RWPE2 (cell line): ENCODE measurements at regions not wholly inside any gene's neighbourhood (a gene's known extent, or its start where the extent isn't known, plus 50 kb on each side); places are given as distances from the start of the nearest gene placed in this dataset.

Source experiments
- ATAC-seq: fragments of 200-7000 bp; cut with Tn5 transposase; 3 replicates; pipeline ENCODE4 v1.9.1; 2021; ENCODE audit warnings: low read depth
- DNase-seq: peaks from one replicate; pipeline ENCODE4 v3.0.0-alpha.2; 2020; ENCODE audit warnings: low spot score
- H3K27ac ChIP-seq: fragments of 450-650 bp; 2 replicates; pipeline ENCODE4 v1.5.1; 2017; ENCODE audit warnings: mild to moderate bottlenecking; ENCODE audit not compliant: poor library complexity, severe bottlenecking
- H3K27me3 ChIP-seq: fragments of 250-450 bp; sonication (Bioruptor Pico); 2 replicates; pipeline ENCODE4 v1.5.1; 2021; ENCODE audit warnings: mild to moderate bottlenecking, moderate library complexity; ENCODE audit not compliant: insufficient read depth, poor library complexity, severe bottlenecking
- H3K36me3 ChIP-seq: fragments of 250-450 bp; sonication (Bioruptor Pico); 2 replicates; pipeline ENCODE4 v1.5.1; 2020; ENCODE audit warnings: low read depth, mild to moderate bottlenecking, moderate library complexity
- H3K4me1 ChIP-seq: fragments of 250-450 bp; sonication (Bioruptor Pico); 2 replicates; pipeline ENCODE4 v1.5.1; 2021; ENCODE audit warnings: mild to moderate bottlenecking, moderate library complexity; ENCODE audit not compliant: insufficient read depth, poor library complexity, severe bottlenecking
- H3K4me3 ChIP-seq: fragments of 250-450 bp; sonication (Bioruptor Pico); 2 replicates; pipeline ENCODE4 v1.5.1; 2021; ENCODE audit warnings: mild to moderate bottlenecking, moderate library complexity; ENCODE audit not compliant: severe bottlenecking
- H3K9me3 ChIP-seq: fragments of 250-450 bp; sonication (Bioruptor Pico); 2 replicates; pipeline ENCODE4 v1.5.1; 2021; ENCODE audit warnings: mild to moderate bottlenecking, moderate library complexity; ENCODE audit not compliant: severe bottlenecking
- CTCF ChIP-seq: fragments of 450-650 bp; IDR thresholded peaks from one replicate; pipeline ENCODE4 v1.5.1; 2017; ENCODE audit warnings: mild to moderate bottlenecking, moderate library complexity; ENCODE audit not compliant: poor library complexity, severe bottlenecking

DNA sequence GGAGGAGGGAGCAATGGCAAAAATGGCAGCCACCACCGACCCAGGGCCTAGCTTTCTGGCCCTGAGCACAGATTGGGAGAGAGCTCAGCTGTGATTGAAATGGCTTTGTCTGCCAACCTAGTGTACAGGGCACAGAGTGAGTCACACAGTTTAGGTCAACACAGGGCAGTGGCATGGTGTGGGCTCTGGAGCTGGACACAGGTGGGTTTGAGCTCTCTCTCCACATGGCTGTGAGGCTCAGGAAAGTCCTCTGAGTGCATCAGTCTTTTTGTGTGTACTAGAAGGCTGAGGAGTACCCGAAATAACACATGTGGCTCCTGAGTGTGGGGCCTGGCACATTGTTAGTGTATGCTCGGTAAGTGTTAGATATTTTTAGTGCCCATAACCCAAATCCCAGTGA is 60.2 kb upstream of the LOXL4 start:
- Histone ChIP-seq H3K9me3 (no peaks in the 10 kb centered on the region), H3K4me1 (no peaks in the 10 kb centered on the region), H3K27me3 (no peaks in the 10 kb centered on the region), H3K36me3 (no peaks in the 10 kb centered on the region), H3K4me3 (no peak overlapping the region), H3K27ac (no peak overlapping the region)
- ATAC-seq, result no peak
- TF ChIP-seq CTCF, result no peak
- DNase-seq, result no peak

GRCh38 chr10:98326621-98327027 is 58.6 kb upstream of the LOXL4 start:
- Histone ChIP-seq H3K27ac (no peak overlapping the region), H3K4me1 (no peaks in the 10 kb centered on the region), H3K4me3 (no peak overlapping the region), H3K36me3 (no peaks in the 10 kb centered on the region), H3K27me3 (no peaks in the 10 kb centered on the region), H3K9me3 (no peaks in the 10 kb centered on the region)
- ATAC-seq (no peak), DNase-seq (no peak)
- no peak for TF ChIP-seq CTCF

GRCh38 chr10:98323221-98324164 is 55.5 kb upstream of the LOXL4 start:
- DNase-seq (no peak), ATAC-seq (peak; percentile 53; the same call in 2 of the 3 replicates)
- Histone ChIP-seq H3K36me3 (no peaks in the 10 kb centered on the region), H3K27ac (no peak overlapping the region), H3K9me3 (no peaks in the 10 kb centered on the region), H3K27me3 (no peaks in the 10 kb centered on the region), H3K4me1 (no peaks in the 10 kb centered on the region), H3K4me3 (no peak overlapping the region)
- TF ChIP-seq CTCF, result no peak

DNA sequence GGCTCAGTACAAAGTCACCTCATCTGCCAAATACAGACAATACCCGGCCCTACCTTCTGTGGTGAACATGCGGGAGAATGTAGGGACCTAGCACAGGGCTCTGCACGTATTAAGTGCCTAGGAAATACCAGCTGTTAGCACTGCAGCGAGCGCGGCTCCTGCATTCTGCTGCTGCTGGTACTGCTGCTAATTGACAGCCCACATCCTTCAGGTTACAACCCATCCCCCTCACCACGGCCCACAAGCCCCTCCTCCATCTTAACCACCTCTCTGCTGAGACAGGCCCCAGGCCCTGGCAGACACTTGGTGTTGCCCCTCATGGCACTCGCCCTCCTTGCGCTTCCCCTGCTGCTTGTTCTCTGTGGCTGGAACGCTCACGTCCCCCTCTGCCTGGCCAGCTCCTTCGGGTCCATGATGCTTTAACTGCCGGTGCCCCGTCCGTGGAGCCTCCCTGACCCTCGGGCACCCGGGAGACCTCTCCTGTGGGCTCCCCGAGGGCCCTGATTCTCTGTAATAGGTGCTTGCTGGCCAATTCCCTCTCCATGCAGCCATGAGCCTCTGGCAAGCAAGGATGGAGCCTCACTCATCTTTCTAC is 53.3 kb upstream of the LOXL4 start:
- no peak for ATAC-seq
- Histone ChIP-seq H3K9me3 (no peaks in the 10 kb centered on the region), H3K36me3 (no peaks in the 10 kb centered on the region), H3K4me1 (peaks cover 6% of the 10 kb centered on the region), H3K27me3 (no peaks in the 10 kb centered on the region), H3K4me3 (no peak overlapping the region), H3K27ac (no peak overlapping the region)
- no peak for TF ChIP-seq CTCF
- no peak for DNase-seq
